A549 (cell line): ENCODE measurements at regions not wholly inside any gene's neighbourhood (a gene's known extent, or its start where the extent isn't known, plus 50 kb on each side); places are given as distances from the start of the nearest gene placed in this dataset.

ENCODE experiments used
- ATAC-seq, 2 experiments: fragments of 200-7000 bp in 1 of 2; fragments of >200 bp in 1 of 2; cut with Nextera tagmentation in 1 of 2; cut with Tn5 transposase in 1 of 2; 3 replicates each; pipeline versions ENCODE4 v1.8.0 to v1.9.1; 2018 to 2020; ENCODE audit warnings: mild to moderate bottlenecking in 1 of 2, moderate library complexity in 1 of 2
- CTCF ChIA-PET: fragments of 300-600 bp; sonication (Branson Sonifier 250); formaldehyde crosslinking; extraction: SDS; loops from one replicate; lab custom pipeline; 2021; ENCODE audit warnings: antibody characterized with exemption, inconsistent platforms; lab: Yijun Ruan, JAX
- POLR2A ChIA-PET: fragments of 350-600 bp; formaldehyde crosslinking; extraction: SDS; loops from one replicate; lab custom pipeline; 2021; ENCODE audit warnings: antibody characterized with exemption, inconsistent platforms; lab: Yijun Ruan, JAX
- DNase-seq, 2 experiments: peaks; one replicate each; pipeline versions ENCODE4 v3.0.0 to v3.0.0-alpha.2; 2011 to 2016; ENCODE audit warnings: low read depth in 1 of 2, low spot score in 1 of 2
- FAIRE-seq: peaks from 2 replicates; lab custom pipeline; 2011; peaks lifted over from hg19 to GRCh38; lab: Jason Lieb, UNC
- H3K27ac ChIP-seq, 2 experiments: fragments of >200 bp; sonication (Bioruptor Twin); formaldehyde crosslinking; 3 replicates each; pipeline ENCODE4 v1.5.1; 2016 to 2017
- H3K4me1 ChIP-seq: fragments of >200 bp; sonication (Bioruptor Twin); formaldehyde crosslinking; 3 replicates; pipeline ENCODE4 v1.6.1; 2016
- H3K4me2 ChIP-seq: fragments of >200 bp; sonication (Bioruptor Twin); formaldehyde crosslinking; 3 replicates; pipeline ENCODE4 v1.6.1; 2016
- H3K4me3 ChIP-seq: fragments of >200 bp; sonication (Bioruptor Twin); formaldehyde crosslinking; 3 replicates; pipeline ENCODE4 v1.5.1; 2016
- H3K9me3 ChIP-seq: fragments of >200 bp; sonication (Bioruptor Twin); formaldehyde crosslinking; 3 replicates; pipeline ENCODE4 v1.6.1; 2016
- ATOH8 ChIP-seq: fragments of 250-450 bp; sonication (Bioruptor Pico); IDR thresholded peaks from 2 replicates; pipeline ENCODE4 v1.5.0; 2020; ENCODE audit warnings: low read depth, mild to moderate bottlenecking, moderate library complexity
- BCL3 ChIP-seq: fragments of >200 bp; sonication (Bioruptor Twin); formaldehyde crosslinking; IDR thresholded peaks from 3 replicates; pipeline ENCODE4 v1.6.1; 2016
- BHLHE40 ChIP-seq: IDR thresholded peaks from 2 replicates; pipeline ENCODE4 v1.6.1; 2012; ENCODE audit warnings: low read depth, low read length, inconsistent platforms
- CBX2 ChIP-seq: fragments of 200-600 bp; sonication (generic); IDR thresholded peaks from 2 replicates; pipeline ENCODE4 v1.6.1; 2016; ENCODE audit warnings: low read depth, mild to moderate bottlenecking, borderline replicate concordance
- CBX8 ChIP-seq: fragments of 200-600 bp; sonication (generic); IDR thresholded peaks from 2 replicates; pipeline ENCODE4 v1.6.1; 2016
- EHMT2 ChIP-seq: fragments of 200-600 bp; sonication (generic); IDR thresholded peaks from 2 replicates; pipeline ENCODE4 v1.6.1; 2016; ENCODE audit warnings: antibody characterized with exemption, low read depth, mild to moderate bottlenecking, moderate library complexity
- ELK1 ChIP-seq: fragments of 150-350 bp; IDR thresholded peaks from 2 replicates; pipeline ENCODE4 v1.6.1; 2014; ENCODE audit warnings: low read depth, mild to moderate bottlenecking, low read length
- FOSB ChIP-seq: fragments of 250-450 bp; sonication (Bioruptor Pico); IDR thresholded peaks from 2 replicates; pipeline ENCODE4 v1.5.0; 2020; ENCODE audit warnings: mild to moderate bottlenecking, moderate library complexity
- FOXS1 ChIP-seq: fragments of 250-450 bp; sonication (Bioruptor Pico); IDR thresholded peaks from 2 replicates; pipeline ENCODE4 v1.5.0; 2020; ENCODE audit warnings: mild to moderate bottlenecking, moderate library complexity
- HDAC2 ChIP-seq: fragments of 200-600 bp; sonication (generic); IDR thresholded peaks from 2 replicates; pipeline ENCODE4 v1.6.1; 2016
- HES2 ChIP-seq: fragments of >200 bp; sonication (Bioruptor Twin); formaldehyde crosslinking; IDR thresholded peaks from 2 replicates; pipeline ENCODE4 v1.6.1; 2016
- HMGXB4 ChIP-seq: fragments of 250-450 bp; sonication (Bioruptor Pico); IDR thresholded peaks from 2 replicates; pipeline ENCODE4 v1.5.0; 2021; ENCODE audit warnings: mild to moderate bottlenecking, moderate library complexity, borderline replicate concordance
- HOXA7 ChIP-seq: fragments of 250-450 bp; sonication (Bioruptor Pico); IDR thresholded peaks from 2 replicates; pipeline ENCODE4 v1.5.0; 2020; ENCODE audit warnings: mild to moderate bottlenecking, moderate library complexity
- HOXB5 ChIP-seq: fragments of 250-450 bp; sonication (Bioruptor Pico); IDR thresholded peaks from 2 replicates; pipeline ENCODE4 v1.5.0; 2020; ENCODE audit warnings: mild to moderate bottlenecking, moderate library complexity
- MAFK ChIP-seq: fragments of 450-650 bp; IDR thresholded peaks from 2 replicates; pipeline ENCODE4 v1.6.1; 2014; ENCODE audit not compliant: partially characterized antibody
- MAX ChIP-seq: IDR thresholded peaks from 2 replicates; pipeline ENCODE4 v1.6.1; 2012
- NFE2L2 ChIP-seq: fragments of 150-350 bp; conservative IDR thresholded peaks from 2 replicates; pipeline ENCODE4 v1.6.1; 2014; ENCODE audit warnings: low read length
- NR3C1 ChIP-seq: fragments of >200 bp; sonication (Bioruptor Twin); formaldehyde crosslinking; IDR thresholded peaks from 3 replicates; pipeline ENCODE4 v1.6.1; 2017
- PBX3 ChIP-seq: IDR thresholded peaks from 2 replicates; pipeline ENCODE4 v1.6.1; 2012
- PHF8 ChIP-seq: fragments of 200-600 bp; sonication (generic); IDR thresholded peaks from 2 replicates; pipeline ENCODE4 v1.6.1; 2016; ENCODE audit warnings: low read depth, mild to moderate bottlenecking, antibody characterized with exemption, moderate library complexity, borderline replicate concordance
- POLR2A ChIP-seq: IDR thresholded peaks from 2 replicates; pipeline ENCODE4 v1.6.1; 2012; ENCODE audit warnings: mild to moderate bottlenecking, low read length
- POLR2AphosphoS2 ChIP-seq: conservative IDR thresholded peaks from 2 replicates; pipeline ENCODE4 v1.6.1; 2012; ENCODE audit warnings: low read length, improper control_type of control experiment, inconsistent platforms
- RAD21 ChIP-seq, 2 experiments: fragments of >200 bp in 1 of 2; sonication (Bioruptor Twin) in 1 of 2; formaldehyde crosslinking in 1 of 2; IDR thresholded peaks in 1 of 2; conservative IDR thresholded peaks in 1 of 2; 2 replicates in 1 of 2; 3 replicates in 1 of 2; pipeline ENCODE4 v1.6.1; 2012 to 2018; ENCODE audit warnings: inconsistent platforms in 1 of 2
- RCOR1 ChIP-seq: fragments of 150-350 bp; IDR thresholded peaks from 2 replicates; pipeline ENCODE4 v1.6.1; 2014; ENCODE audit warnings: antibody characterized with exemption, low read length, low read depth
- RFX5 ChIP-seq: fragments of 450-650 bp; IDR thresholded peaks from 2 replicates; pipeline ENCODE4 v1.7.1; 2014; ENCODE audit warnings: antibody characterized with exemption, mild to moderate bottlenecking, moderate library complexity
- SMC3 ChIP-seq: fragments of >200 bp; sonication (Bioruptor Twin); formaldehyde crosslinking; IDR thresholded peaks from 3 replicates; pipeline ENCODE4 v1.6.1; 2018; ENCODE audit warnings: inconsistent platforms
- WGBS: methylation state at CpG from one replicate; pipeline ENCODE4 v1.1.6; 2017; ENCODE audit errors: missing lambda C conversion rate; 5-methylcytosine and 5-hydroxymethylcytosine counted together

- Histone ChIP-seq H3K4me3 (no peak overlapping the region), H3K4me2 (no peak overlapping the region), H3K9me3 (peaks cover 8% of the 10 kb centered on the region), H3K27ac (no peak overlapping the region), H3K4me1 (no peaks in the 10 kb centered on the region)
- WGBS: 2% methylated on average over 2 of the region's 2 CpGs
- POLR2A ChIA-PET: no interaction called here
- TF ChIP-seq RAD21 (conservative IDR thresholded peaks at IDR 0.05 in 1 of 2, IDR thresholded peaks at IDR 0.05 in 1 of 2) (no peak), HOXA7 (no peak), ATOH8 (CRISPR knock-in tag) (no peak), RFX5 (no peak), POLR2A (no peak), HMGXB4 (CRISPR knock-in tag) (no peak), BCL3 (no peak), MAFK (no peak), PHF8 (no peak), HDAC2 (no peak), CBX8 (no peak), SMC3 (no peak), MAX (no peak)
- TF ChIP-seq, all 56 proteins: peak for 0
- FAIRE-seq: no peak
- no peak for ATAC-seq
- DNase-seq: no peak
- CTCF ChIA-PET: no interaction called here
Measured at GRCh38 chr3:1907911-1908310, 190.8 kb upstream of the CNTN4 start.

GRCh38 chr3:1908651-1909445, 189.8 kb upstream of the CNTN4 start:
- POLR2A ChIA-PET: no interaction called here
- Histone ChIP-seq H3K27ac (no peak overlapping the region), H3K4me2 (no peak overlapping the region), H3K4me1 (no peaks in the 10 kb centered on the region), H3K9me3 (peaks cover 8% of the 10 kb centered on the region), H3K4me3 (no peak overlapping the region)
- no peak for ATAC-seq
- FAIRE-seq: no peak
- no peak for DNase-seq
- CTCF ChIA-PET: no interaction called here
- WGBS: 0% methylated on average over 2 of the region's 2 CpGs
- TF ChIP-seq ELK1: no peak
- no peak for TF ChIP-seq RCOR1
- no peak for TF ChIP-seq RFX5
- TF ChIP-seq HOXB5 (CRISPR knock-in tag): no peak
- TF ChIP-seq CBX2: no peak
- TF ChIP-seq NFE2L2: no peak
- TF ChIP-seq BHLHE40: no peak
- TF ChIP-seq SMC3: no peak
- TF ChIP-seq FOSB: no peak
- no peak for TF ChIP-seq HES2
- no peak for TF ChIP-seq MAFK
- no peak for TF ChIP-seq NR3C1
- no peak for TF ChIP-seq EHMT2
- no peak for TF ChIP-seq FOXS1 (CRISPR knock-in tag)
- no peak for TF ChIP-seq HOXA7
- no peak for TF ChIP-seq HMGXB4 (CRISPR knock-in tag)
- no peak for TF ChIP-seq POLR2AphosphoS2
- no peak for TF ChIP-seq PBX3
